HFF-Myc (cell line): ENCODE measurements at regions not wholly inside any gene's neighbourhood (a gene's known extent, or its start where the extent isn't known, plus 50 kb on each side); places are given as distances from the start of the nearest gene placed in this dataset.
"Not testable (repeated sequence)": the region's sequence is repeated elsewhere in the genome, so short reads cannot be mapped to it uniquely, and the experiment has no call there.

Source experiments
- DNase-seq: peaks from one replicate; pipeline ENCODE4 v3.0.0-alpha.2; 2011; ENCODE audit warnings: low read depth; ENCODE audit errors: extremely low read depth
- H3K4me3 ChIP-seq: replicated peaks from 2 replicates; pipeline ENCODE4 v1.5.1; 2011; ENCODE audit warnings: low read depth, mild to moderate bottlenecking, control low read depth, low read length
- TF ChIP-seq, protein P1 (sequence below): IDR thresholded peaks from 2 replicates; pipeline ENCODE4 v1.5.1; 2012; ENCODE audit warnings: mild to moderate bottlenecking, low read depth, low read length, control low read depth; ENCODE audit errors: missing control alignments

DNA sequence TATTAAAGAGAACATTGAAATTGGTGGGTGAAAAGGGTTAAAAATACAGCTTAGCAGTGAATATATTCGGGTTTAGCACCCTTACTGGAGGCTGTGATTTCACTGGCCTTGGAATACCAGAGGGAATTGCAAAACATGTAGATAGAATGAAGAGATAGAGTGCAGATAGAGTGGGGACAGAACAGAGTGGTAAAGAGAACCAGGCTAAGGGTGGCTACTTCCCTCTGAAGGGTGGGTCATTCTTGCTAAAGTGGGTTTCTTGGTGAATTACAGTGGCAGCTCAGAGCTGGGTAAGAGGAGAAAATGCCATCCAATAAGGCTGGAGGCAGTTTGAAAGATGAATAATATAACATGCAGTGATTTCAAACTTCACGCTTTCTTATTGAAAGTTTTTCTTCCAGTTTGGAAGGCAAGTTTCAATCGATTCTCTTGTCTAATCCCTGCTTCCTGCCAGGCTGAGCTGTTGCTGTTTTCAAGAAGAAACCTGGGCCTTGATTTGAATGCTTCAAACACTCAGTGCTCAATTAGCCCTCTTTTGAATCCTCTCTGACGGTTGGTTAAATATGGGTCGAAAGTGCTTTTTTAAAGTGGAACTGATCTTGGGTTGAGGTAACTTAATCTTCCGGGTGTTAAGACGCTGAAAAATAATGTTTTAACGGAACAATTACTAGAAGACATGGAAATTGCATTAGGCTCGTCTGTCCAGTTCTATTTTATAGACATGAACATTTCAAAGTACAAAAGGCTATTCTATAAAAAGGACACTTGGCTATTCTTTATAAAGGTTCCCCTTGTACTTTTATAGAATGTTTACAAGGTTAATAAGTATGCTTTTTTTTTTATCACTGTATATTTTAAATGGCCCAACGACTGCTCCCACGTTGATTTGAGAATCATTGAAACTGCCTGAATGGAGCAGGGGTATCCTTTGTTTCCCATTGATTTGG lies 203.3 kb downstream of the BCAS1 start:
- TF ChIP-seq, protein P1, sequence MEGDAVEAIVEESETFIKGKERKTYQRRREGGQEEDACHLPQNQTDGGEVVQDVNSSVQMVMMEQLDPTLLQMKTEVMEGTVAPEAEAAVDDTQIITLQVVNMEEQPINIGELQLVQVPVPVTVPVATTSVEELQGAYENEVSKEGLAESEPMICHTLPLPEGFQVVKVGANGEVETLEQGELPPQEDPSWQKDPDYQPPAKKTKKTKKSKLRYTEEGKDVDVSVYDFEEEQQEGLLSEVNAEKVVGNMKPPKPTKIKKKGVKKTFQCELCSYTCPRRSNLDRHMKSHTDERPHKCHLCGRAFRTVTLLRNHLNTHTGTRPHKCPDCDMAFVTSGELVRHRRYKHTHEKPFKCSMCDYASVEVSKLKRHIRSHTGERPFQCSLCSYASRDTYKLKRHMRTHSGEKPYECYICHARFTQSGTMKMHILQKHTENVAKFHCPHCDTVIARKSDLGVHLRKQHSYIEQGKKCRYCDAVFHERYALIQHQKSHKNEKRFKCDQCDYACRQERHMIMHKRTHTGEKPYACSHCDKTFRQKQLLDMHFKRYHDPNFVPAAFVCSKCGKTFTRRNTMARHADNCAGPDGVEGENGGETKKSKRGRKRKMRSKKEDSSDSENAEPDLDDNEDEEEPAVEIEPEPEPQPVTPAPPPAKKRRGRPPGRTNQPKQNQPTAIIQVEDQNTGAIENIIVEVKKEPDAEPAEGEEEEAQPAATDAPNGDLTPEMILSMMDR, result no peak
- H3K4me3 ChIP-seq, result no peak overlapping the region
- DNase-seq, result no peak

DNA sequence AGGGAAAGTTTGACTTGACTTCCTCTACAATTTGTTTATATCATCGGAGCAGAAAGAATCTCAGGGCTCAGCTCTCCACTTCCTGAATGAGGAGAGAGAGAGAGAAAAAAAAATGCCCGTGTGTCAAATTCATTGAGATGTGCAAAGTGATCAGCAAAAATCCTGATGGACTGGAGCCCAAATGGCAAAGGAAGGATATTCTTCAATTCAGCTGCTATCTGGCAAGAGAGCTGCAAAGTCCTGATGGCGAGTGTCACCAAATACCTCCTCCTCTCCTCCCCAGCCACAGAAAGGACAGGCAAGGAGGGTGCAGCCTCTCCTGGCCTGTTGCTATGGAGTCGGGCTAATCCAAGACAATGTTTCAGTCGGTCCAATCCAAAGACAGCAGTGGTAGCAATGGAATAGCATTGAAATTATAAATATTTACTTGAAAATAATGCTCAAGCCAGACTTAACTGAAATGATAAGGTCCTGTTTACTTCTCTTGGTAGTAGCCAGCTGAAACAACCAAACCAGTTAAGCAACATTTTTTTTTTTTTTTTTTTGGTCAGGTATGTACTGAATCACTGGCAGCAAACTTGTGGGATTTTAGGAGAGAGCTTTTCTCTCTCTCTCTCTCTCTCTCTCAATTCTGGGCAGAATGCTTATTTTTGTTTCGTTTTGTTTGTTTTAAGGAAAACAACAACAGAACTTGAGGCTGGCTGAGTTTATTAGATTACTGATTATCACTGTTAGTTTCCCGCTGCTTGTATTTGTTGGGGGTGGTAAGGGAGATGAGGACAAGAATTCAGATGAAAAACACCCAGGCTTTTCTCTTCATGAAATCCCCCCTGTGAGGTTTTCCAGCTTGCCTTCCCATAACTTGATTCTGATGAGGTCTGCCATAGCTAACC lies 204.2 kb downstream of the BCAS1 start:
- TF ChIP-seq, protein P1, result no peak
- no peak overlapping the region for H3K4me3 ChIP-seq
- no peak for DNase-seq

DNA sequence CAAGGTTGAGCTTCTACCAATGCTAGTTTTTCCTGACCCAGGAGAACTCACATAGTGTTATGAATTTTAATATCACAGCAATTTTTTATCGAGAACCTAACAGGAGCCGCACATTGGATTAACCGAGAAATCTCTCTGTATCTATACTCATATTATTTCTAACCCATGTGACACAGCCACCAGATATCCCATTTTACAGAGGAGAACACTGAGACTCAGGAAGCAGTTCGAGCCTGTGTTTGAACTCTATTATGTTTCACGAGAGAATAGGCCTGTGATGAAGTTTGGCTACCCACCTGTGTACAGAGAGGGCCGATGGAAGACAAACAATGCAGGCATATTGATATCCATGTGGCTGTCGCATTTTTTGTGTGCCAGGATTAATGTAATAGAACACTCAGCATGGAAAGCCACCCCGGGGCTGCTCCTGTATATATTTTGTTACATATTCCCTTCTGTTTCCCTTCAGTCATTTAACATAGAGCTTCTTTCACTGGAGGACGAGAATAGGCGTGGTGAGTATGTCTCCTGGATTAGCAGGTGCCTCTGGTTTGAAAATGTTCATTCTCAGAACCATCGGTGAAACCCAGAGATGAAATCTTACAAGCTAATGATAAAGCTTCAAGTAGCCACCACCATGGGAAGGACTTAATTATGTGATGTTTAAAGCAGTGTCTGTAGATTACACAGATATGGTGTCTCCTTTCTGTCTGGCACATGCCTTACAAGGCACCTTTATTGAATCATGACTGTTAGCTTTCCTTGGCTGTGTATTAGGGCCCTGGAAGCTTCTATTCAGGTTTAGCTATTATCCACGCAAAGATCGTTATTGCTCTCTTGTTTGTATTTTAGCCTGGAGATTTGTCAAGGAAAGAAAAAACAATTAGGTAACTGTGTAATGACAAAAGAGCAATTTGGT lies 205.4 kb downstream of the BCAS1 start:
- H3K4me3 ChIP-seq, DNase-seq: not testable (repeated sequence)

DNA sequence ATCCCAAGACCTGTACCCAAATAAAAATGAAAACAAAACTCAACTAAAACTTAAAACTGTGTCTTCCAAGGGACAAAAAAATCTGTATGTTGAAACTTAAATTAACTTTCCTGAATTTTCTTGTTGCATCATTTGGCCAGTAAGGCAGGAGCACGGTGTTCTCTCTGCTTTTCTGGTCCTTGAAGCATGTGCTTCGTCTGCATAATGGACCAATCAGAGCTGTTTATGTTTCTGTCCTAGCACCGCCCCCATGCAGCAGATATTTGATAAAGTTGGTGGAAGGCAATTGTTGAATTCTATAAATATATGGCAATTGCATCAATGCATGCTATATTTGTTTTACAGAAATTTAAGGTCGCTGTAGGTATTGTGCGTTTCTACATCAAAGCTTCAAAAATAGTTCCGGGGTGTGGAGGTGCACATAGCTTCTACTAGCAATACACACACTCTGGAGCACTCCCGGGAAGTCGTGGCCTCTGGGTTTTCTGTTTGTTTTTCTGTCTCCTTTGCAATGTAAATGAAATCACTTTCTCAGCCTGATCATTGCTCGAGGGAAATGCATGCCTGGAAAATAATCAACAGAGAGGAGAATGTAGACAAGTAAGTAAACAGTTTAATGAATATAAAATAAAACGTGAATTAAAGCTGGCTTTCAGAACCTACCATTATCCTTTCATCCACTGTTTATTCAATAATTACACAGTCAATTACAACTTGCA lies 206.3 kb downstream of the BCAS1 start:
- not testable (repeated sequence) for H3K4me3 ChIP-seq, DNase-seq

DNA sequence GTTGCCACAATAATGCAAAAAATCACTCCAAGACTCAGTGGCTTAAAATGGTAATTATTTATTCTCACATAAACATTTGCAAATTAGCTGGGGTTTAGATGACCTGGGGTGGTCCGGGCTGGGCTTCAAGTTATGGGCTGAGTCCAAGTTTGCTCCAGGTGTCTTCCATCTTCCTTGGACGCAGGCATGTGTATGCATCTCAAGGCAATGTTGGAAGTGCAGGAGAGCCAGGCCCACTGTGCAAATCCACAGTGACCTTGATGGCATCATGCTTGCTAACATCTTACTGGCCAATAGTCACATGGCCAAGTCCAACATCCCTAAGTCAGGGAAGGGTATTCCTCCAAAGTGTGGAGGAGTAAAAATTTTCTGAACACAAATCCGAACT lies 206.9 kb downstream of the BCAS1 start:
- DNase-seq, result not testable (repeated sequence)

DNA sequence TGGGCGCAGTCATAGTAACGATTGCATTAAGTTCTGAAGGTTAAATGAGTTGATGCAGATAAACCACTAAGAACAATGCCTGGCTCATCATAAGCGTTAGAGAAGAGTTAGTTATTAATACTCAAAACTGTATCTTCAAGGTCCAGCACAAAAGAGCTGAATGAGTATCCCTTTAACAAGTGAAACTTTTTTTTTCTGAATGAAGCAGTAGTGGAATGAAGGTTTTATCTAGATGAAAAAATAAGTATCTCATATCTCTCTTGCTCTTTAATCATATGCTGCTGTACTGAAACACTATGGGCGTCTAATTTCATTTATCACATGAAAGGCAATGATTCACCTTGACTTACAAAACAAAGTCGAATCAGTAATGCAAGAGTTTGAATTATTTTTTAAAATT lies 207.4 kb downstream of the BCAS1 start:
- H3K4me3 ChIP-seq, DNase-seq: not testable (repeated sequence)

More for the DNA sequence above, 206.9 kb downstream of the BCAS1 start:
- H3K4me3 ChIP-seq, result not testable (repeated sequence)

DNA sequence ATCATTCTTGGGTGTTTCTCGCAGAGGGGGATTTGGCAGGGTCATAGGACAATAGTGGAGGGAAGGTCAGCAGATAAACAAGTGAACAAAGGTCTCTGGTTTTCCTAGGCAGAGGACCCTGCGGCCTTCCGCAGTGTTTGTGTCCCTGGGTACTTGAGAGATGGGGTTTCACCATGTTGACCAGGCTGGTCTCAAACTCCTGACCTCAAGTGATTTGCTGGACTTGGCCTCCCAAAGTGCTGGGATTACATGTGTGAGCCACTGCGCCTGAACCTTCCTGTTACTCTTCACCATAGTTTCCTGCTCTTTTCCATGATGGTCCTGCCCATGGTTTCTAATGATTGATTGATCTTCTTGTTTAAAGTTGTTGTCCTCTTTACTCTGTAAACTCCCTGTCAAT lies 207.9 kb downstream of the BCAS1 start:
- not testable (repeated sequence) for H3K4me3 ChIP-seq

DNA sequence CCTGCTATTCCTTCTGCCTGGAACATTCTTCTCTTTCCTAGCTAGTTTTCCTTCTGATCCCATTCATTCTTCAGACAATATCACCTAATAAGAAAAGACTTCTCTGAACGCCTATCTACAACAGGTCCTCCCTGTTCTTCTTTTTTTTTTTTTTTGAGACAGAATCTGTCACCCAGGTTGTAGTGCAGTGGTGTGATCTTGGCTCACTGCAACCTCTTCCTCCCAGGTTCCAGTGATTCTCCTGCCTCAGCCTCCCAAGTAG lies 208.3 kb downstream of the BCAS1 start:
- DNase-seq, H3K4me3 ChIP-seq: not testable (repeated sequence)

More for the DNA sequence above, 207.9 kb downstream of the BCAS1 start:
- not testable (repeated sequence) for DNase-seq

DNA sequence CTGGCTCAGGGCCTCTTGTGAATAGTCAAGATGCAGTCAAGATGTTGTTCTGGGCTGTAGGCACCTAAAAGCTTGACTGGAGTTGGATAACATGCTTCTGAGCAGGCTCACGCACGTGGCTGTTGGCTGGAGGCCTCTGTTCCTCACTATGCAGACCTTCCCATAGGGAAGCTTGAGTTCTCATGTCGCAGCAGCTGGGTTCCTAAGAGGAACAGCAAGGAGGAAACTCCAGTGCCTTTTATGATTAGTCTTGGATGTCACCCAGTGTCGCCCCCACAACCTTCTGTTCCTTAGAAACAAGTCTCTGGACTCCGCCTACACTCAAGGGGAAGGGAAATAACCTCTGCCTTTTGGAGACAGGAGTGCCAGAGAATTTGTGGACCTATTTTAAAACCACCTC lies 210.7 kb downstream of the BCAS1 start:
- DNase-seq, result no peak
- TF ChIP-seq, protein P1, result no peak
- no peak overlapping the region for H3K4me3 ChIP-seq

DNA sequence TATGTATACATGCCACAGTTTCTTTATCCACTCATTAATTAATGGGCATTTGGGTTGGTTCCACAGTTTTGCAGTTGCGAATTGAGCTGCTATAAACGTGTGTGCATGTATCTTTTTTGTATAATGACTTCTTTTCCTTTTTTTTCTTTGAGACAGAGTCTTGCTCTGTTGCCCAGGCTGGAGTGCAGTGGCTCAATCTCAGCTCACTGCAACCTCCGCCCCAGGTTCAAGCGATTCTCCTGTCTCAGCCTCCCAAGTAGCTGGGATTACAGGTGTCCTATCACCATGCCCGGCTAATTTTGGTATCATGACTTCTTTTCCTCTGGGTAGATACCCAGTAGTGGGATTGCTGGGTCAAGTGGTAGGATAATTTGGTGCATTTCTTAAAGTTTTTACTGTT lies 211.4 kb downstream of the BCAS1 start:
- DNase-seq, H3K4me3 ChIP-seq: not testable (repeated sequence)

DNA sequence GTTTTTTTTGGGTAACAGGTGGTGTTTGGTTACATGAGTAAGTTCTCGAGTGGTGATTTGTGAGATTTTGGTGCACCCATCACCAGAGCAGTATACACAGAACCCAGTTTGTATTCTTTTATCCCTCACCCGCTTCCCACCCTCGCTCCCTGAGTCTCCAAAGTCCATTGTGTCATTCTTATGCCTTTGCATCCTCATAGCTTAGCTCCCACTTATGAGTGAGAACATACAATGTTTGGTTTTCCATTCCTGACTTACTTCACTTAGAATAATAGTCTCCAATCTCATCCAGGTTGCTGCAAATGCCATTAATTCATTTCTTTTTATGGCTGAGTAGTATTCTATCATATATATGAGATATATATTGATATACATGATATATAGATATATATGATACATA lies 211.9 kb downstream of the BCAS1 start:
- not testable (repeated sequence) for H3K4me3 ChIP-seq, DNase-seq
